Gastrocnemius medialis (tissue), 4 donors: ENCODE measurements at regions not wholly inside any gene's neighbourhood (a gene's known extent, or its start where the extent isn't known, plus 50 kb on each side); places are given as distances from the start of the nearest gene placed in this dataset.
"Not testable (repeated sequence)": the region's sequence is repeated elsewhere in the genome, so short reads cannot be mapped to it uniquely, and the experiment has no call there.

Experiments
- POLR2A ChIP-seq, 2 donors: fragments of 450-650 bp; IDR thresholded peaks; one replicate each; pipeline ENCODE4 v1.6.1; 2017; ENCODE audit warnings: antibody characterized with exemption in 2 of 2, mild to moderate bottlenecking in 2 of 2, moderate library complexity in 2 of 2
- TF ChIP-seq, protein P1 (sequence below), 5 experiments: fragments of 450-650 bp in 3 of 5; fragments of 200-600 bp in 2 of 5; sonication (generic) in 2 of 5; IDR thresholded peaks in 4 of 5; conservative IDR thresholded peaks in 1 of 5; 1 replicate in 4 of 5; 2 replicates in 1 of 5; pipeline ENCODE4 v1.5.1; 2016 to 2019; ENCODE audit warnings: antibody characterized with exemption in 5 of 5, mild to moderate bottlenecking in 3 of 5, moderate library complexity in 3 of 5

DNA sequence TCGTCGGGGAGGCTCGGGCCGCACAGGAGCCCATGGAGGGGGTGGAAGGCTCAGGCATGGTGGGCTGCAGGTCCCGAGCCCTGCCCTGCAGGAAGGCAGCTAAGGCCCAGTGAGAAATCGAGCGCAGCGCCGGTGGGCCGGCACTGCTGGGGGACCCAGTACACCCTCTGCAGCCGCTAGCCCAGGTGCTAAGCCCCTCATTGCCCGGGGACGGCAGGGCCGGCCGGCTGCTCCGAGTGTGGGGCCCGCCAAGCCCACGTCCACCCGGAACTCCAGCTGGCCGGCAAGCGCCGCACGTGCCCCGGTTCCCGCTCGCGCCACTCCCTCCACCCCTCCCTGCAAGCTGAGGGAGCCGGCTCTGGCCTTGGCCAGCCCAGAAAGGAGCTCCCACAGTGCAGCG lies 395.6 kb upstream of the MGMT start:
- TF ChIP-seq, protein P1, sequence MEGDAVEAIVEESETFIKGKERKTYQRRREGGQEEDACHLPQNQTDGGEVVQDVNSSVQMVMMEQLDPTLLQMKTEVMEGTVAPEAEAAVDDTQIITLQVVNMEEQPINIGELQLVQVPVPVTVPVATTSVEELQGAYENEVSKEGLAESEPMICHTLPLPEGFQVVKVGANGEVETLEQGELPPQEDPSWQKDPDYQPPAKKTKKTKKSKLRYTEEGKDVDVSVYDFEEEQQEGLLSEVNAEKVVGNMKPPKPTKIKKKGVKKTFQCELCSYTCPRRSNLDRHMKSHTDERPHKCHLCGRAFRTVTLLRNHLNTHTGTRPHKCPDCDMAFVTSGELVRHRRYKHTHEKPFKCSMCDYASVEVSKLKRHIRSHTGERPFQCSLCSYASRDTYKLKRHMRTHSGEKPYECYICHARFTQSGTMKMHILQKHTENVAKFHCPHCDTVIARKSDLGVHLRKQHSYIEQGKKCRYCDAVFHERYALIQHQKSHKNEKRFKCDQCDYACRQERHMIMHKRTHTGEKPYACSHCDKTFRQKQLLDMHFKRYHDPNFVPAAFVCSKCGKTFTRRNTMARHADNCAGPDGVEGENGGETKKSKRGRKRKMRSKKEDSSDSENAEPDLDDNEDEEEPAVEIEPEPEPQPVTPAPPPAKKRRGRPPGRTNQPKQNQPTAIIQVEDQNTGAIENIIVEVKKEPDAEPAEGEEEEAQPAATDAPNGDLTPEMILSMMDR (IDR thresholded peaks at IDR 0.05 in 4 of 5, conservative IDR thresholded peaks at IDR 0.05 in 1 of 5), result not testable (repeated sequence)
- not testable (repeated sequence) for TF ChIP-seq POLR2A (IDR thresholded peaks at IDR 0.05)
